Esophagus muscularis mucosa (tissue), 4 donors: ENCODE measurements at regions not wholly inside any gene's neighbourhood (a gene's known extent, or its start where the extent isn't known, plus 50 kb on each side); places are given as distances from the start of the nearest gene placed in this dataset.
A peak's percentile ranks its signal among the peaks of the same experiment; 100 is the strongest.

Experiments
- DNase-seq: peaks from one replicate; pipeline ENCODE4 v3.0.0-alpha.2; 2017; ENCODE audit errors: extremely low spot score
- H3K27ac ChIP-seq, 4 donors: fragments of 200-600 bp; sonication (generic); replicated peaks in 1 of 4; 1 replicate in 3 of 4; 2 replicates in 1 of 4; pipeline ENCODE4 v1.5.1; 2016 to 2019; ENCODE audit warnings: mild to moderate bottlenecking in 1 of 4
- H3K27me3 ChIP-seq, 4 donors: fragments of 200-600 bp; sonication (generic); one replicate each; pipeline versions ENCODE4 v1.5.1 to v1.6.0; 2016 to 2019
- H3K36me3 ChIP-seq, 4 donors: fragments of 200-600 bp; sonication (generic); one replicate each; pipeline ENCODE4 v1.5.1; 2016 to 2019
- H3K4me1 ChIP-seq, 4 donors: fragments of 200-600 bp; sonication (generic); one replicate each; pipeline ENCODE4 v1.5.1; 2016 to 2019
- H3K4me3 ChIP-seq, 4 donors: fragments of 200-600 bp; sonication (generic); 1 replicate in 2 of 4; 2 replicates in 2 of 4; pipeline ENCODE4 v1.5.1; 2016 to 2019; ENCODE audit warnings: mild to moderate bottlenecking in 4 of 4, moderate library complexity in 1 of 4
- H3K9me3 ChIP-seq, 4 donors: fragments of 200-600 bp; sonication (generic); 1 replicate in 3 of 4; 2 replicates in 1 of 4; pipeline ENCODE4 v1.5.1; 2016 to 2019
- CTCF ChIP-seq, 3 experiments: fragments of 200-600 bp in 2 of 3; fragments of 450-650 bp in 1 of 3; sonication (generic) in 2 of 3; IDR thresholded peaks; one replicate each; pipeline ENCODE4 v1.5.1; 2017 to 2019; ENCODE audit warnings: antibody characterized with exemption in 3 of 3, mild to moderate bottlenecking in 2 of 3, moderate library complexity in 1 of 3
- EP300 ChIP-seq: sonication (generic); formaldehyde crosslinking; IDR thresholded peaks from one replicate; pipeline ENCODE4 v1.6.1; 2017; ENCODE audit warnings: antibody characterized with exemption
- POLR2A ChIP-seq: fragments of 450-650 bp; IDR thresholded peaks from one replicate; pipeline ENCODE4 v1.6.1; 2017; ENCODE audit warnings: antibody characterized with exemption, moderate library complexity, mild to moderate bottlenecking, low read depth
- POLR2AphosphoS5 ChIP-seq, 2 donors: sonication (generic); formaldehyde crosslinking; IDR thresholded peaks; one replicate each; pipeline ENCODE4 v1.6.1; 2017; ENCODE audit warnings: antibody characterized with exemption in 2 of 2
- WGBS: methylation state at CpG from one replicate; pipeline ENCODE4 v1.1.5; 2018; 5-methylcytosine and 5-hydroxymethylcytosine counted together
- intact Hi-C: fragments of 100-400 bp; cut with DNase I; formaldehyde crosslinking; loops from one replicate; pipeline ENCODE4 v1.15.1; 2023

GRCh38 chr4:54971474-54971950 lies 153.9 kb downstream of the KDR start:
- TF ChIP-seq CTCF (IDR thresholded peaks at IDR 0.05) (peak; percentile 71 to 74 (median 72)), POLR2A (no peak), POLR2AphosphoS5 (IDR thresholded peaks at IDR 0.05) (no peak)
- Histone ChIP-seq H3K27ac (no peak overlapping the region), H3K27me3 (no peaks in the 10 kb centered on the region), H3K9me3 (no peaks in the 10 kb centered on the region), H3K4me1 (peaks cover 0 to 40% (median 33%) of the 10 kb centered on the region in 4 donors), H3K4me3 (no peak overlapping the region), H3K36me3 (no peaks in the 10 kb centered on the region)
- WGBS, result 5% methylated on average over 7 of the region's 7 CpGs
- no peak for DNase-seq
- intact Hi-C loops, result loop anchor here (5.0 kb wide), 1 partner anchor 346 kb away; no protein-coding TSS in a partner anchor

- intact Hi-C loops, result no loop called here
- Histone ChIP-seq H3K4me3 (no peak overlapping the region), H3K9me3 (no peaks in the 10 kb centered on the region), H3K27ac (peak overlapping the region; percentile 70 to 78 (median 73)), H3K4me1 (peaks cover 0 to 64% (median 50%) of the 10 kb centered on the region in 4 donors), H3K36me3 (no peaks in the 10 kb centered on the region), H3K27me3 (no peaks in the 10 kb centered on the region)
- DNase-seq, result no peak
- TF ChIP-seq EP300 (peak; percentile 61), CTCF (IDR thresholded peaks at IDR 0.05) (no peak), POLR2AphosphoS5 (IDR thresholded peaks at IDR 0.05) (peak; percentile 15 to 75)
- 36% methylated on average over 3 of the region's 3 CpGs for WGBS
Measured at GRCh38 chr4:54967289-54967688, 158.1 kb downstream of the KDR start.

DNA sequence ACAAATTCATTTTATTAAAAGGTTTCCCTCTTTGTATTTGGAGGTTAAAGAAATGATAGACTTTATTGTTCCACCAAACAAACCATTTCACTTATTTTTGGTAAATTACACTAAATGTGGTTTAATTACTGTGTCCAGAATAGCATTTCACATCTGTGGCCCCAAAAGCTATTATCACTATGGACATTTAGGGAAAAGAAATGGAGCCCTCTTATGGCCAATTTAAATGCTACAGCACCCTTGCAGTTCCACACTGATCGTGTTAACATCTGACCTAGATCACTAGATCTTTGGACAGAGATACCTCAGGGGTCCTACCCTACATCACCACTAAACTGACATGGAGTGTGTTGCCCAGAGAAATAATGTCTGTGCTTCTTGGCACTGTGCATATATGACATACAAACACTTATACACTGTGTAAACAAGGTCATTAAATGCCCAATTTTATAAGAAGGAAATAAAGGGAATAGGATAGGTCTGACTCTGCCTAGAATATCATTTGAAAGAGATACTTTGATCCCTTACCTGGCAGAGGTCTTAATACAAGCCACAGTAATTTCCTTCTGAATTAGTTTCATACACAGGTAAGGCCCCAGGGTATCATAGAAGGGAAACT lies 163.9 kb downstream of the KDR start:
- Histone ChIP-seq H3K9me3 (no peaks in the 10 kb centered on the region), H3K27me3 (no peaks in the 10 kb centered on the region), H3K27ac (no peak overlapping the region), H3K4me1 (peaks cover 0 to 28% (median 17%) of the 10 kb centered on the region in 4 donors), H3K4me3 (no peak overlapping the region), H3K36me3 (no peaks in the 10 kb centered on the region)
- no peak for TF ChIP-seq POLR2A
- no peak for TF ChIP-seq POLR2AphosphoS5 (IDR thresholded peaks at IDR 0.05)
- no peak for TF ChIP-seq EP300
- TF ChIP-seq CTCF (IDR thresholded peaks at IDR 0.05), result peak; percentile 50 to 70 (median 57)
- 0% methylated on average over 1 of the region's 1 CpG for WGBS
- intact Hi-C loops, result loop anchor here (5.0 kb wide), 1 partner anchor 639 kb away; no protein-coding TSS in a partner anchor
- DNase-seq, result no peak

- Histone ChIP-seq H3K36me3 (no peaks in the 10 kb centered on the region), H3K9me3 (no peaks in the 10 kb centered on the region), H3K4me3 (no peak overlapping the region), H3K4me1 (peaks cover 8 to 14% (median 10%) of the 10 kb centered on the region in 4 donors), H3K27ac (no peak overlapping the region), H3K27me3 (no peaks in the 10 kb centered on the region)
- intact Hi-C loops, result loop anchor here (5.0 kb wide), 1 partner anchor 637 kb away; no protein-coding TSS in a partner anchor
- TF ChIP-seq CTCF (IDR thresholded peaks at IDR 0.05) (no peak), POLR2A (no peak), POLR2AphosphoS5 (IDR thresholded peaks at IDR 0.05) (no peak), EP300 (no peak)
- DNase-seq, result no peak
- 87% methylated on average over 3 of the region's 3 CpGs for WGBS
Measured at GRCh38 chr4:54959651-54960116, 165.7 kb downstream of the KDR start.
